NCI-H2227 (cell line): ENCODE measurements at regions not wholly inside any gene's neighbourhood (a gene's known extent, or its start where the extent isn't known, plus 50 kb on each side); places are given as distances from the start of the nearest gene placed in this dataset.
"Not testable (repeated sequence)": the region's sequence is repeated elsewhere in the genome, so short reads cannot be mapped to it uniquely, and the experiment has no call there.

ENCODE experiments used
- DNase-seq: peaks from one replicate; lab custom pipeline; 2025; ENCODE audit not compliant: unreplicated experiment; lab: John Stamatoyannopoulos, UW

DNA sequence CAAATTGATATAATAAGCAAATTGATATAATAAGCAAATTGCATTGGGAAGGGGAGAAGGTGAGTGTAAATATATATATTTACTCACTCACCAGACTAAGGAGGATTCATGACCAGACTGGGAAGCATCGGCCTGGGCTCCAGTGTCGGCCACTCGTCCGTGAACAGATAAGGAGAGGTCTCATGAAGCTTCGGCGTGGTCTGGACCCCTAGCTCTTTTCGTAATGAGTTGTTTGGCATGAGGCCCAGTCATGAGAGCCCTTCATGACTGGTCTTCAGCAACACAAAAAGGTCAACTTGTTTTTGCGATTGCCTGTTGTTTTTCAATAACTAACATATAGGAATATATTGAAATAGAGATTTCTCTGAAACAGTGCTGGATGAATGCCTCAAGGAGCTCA, 222.9 kb upstream of the KCNK2 start:
- peak; percentile 4 for DNase-seq

DNA sequence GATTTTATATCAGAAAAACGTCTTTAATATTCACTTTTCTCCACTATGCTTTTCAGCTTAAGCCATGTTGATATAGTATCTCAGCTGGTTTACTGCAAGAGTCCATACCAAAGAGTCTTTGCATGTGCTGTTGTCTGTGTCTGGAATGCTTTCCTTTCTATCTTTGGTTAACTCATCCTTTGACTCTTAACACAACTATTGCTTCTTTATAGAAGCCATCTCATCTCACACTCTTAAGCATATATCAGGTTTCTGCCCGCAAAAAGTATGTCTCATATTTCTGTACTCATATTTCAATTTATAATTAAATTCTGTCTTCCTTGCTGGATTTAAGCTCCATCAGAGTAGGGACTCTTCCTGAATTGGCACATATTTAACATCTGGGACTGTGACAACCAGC, 220.9 kb upstream of the KCNK2 start:
- DNase-seq: no peak

DNA sequence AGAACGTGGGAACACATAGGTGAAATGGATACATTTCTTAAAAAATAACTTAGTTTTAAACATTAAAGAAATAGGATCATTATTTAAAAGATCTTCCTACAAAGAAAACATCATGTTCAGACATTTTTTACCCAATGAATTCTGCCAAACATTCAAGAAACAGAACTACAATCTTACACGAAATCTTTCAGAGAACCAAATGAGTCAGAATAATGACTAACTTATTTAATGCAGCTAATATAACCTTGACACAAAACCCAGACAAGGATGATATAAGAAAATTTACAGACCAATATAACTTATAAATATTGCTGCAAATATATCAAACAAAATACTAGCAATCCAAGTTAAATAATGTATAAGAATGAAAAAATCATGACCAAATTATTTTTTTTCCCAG, 220.1 kb upstream of the KCNK2 start:
- no peak for DNase-seq

DNA sequence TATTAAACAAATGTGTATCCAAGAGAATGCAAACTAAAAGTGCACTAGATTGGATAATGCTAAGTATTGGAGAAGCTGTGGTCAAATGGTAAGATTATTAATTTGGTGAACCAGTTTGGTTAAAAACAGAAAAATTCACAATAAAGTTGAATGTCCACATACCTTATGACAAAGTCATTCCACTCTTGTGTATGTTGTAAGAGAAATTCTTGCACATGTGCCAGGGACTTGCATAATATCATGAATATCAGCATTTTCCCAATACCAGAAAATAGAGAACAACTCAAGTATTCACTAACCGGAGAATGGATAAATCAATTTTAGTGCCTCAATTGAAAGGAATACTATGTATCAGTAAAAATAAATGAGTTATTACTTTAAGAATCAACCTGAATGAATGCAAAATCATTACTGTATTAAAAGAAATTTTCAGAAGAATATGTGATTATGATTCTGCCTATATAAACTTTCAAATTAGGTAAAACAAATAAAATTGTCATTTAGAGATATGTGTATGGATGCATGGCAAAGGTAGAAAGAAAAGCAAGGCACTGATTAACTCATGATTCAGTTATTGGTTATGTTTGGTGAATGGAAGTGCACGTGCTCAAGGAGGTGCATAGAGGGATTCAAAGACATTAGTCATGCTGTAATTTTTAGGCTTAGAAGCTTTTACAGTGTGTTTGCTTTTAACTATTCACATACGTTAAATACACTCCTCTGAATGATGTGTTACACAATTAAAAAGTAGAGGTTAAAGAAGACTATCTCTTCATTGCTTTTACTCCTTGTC, 217.4 kb upstream of the KCNK2 start:
- DNase-seq: no peak

DNA sequence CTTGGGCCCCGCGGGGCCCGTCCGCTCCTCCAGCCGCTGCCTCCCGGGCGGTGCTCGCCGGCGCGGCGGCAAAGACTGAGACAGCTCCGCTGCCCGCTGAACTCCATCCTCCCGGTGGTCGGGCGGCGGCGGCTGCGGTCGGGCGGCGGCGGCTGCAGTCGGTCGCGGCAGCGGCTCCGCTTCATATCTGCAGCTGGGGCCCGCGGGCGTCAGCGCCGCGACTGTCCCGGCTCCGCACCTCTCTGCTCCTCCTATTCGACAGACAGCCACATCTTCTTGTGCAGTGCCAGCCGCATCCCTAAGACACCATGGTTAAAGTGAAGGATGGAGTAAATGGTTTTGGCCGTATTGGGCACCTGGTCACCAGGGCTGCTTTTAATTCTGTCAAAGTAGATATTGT, 212.1 kb upstream of the KCNK2 start:
- not testable (repeated sequence) for DNase-seq

DNA sequence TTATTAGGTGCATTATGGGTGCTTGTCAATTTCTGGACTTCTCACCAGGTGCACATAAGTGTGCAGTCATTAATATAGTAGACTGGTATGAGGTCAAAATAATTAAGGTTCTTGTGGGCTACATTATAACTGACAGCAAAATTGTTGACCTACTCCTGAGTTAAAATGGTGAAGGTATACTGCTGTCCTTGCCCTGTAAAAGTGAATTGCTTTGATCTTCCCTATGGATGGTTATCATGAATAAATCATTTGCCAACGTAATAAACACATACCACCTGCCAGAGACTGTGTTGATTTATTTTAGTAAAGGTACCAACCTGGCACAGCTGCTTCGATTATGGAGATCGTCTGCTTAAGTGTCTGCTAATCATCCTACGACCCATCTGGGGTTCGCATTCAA, 201.6 kb upstream of the KCNK2 start:
- DNase-seq: no peak

DNA sequence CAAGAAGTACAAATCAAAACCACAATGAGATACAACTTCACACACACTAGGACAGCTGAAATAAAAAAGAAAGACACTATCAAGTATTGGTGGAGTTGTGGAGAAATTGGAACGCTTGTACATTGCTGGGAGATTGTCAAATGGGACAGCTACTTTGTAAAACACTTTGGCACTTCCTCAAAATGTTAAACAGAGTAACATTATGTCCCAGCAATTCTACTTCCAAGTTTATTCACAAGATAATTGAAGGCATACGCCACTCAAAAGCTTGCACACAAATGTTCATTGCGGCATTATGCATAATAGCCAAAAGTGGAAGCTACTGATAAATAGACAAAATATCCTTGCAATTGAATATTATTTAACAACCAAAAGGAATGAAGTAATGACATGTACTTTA, 199.9 kb upstream of the KCNK2 start:
- no peak for DNase-seq

DNA sequence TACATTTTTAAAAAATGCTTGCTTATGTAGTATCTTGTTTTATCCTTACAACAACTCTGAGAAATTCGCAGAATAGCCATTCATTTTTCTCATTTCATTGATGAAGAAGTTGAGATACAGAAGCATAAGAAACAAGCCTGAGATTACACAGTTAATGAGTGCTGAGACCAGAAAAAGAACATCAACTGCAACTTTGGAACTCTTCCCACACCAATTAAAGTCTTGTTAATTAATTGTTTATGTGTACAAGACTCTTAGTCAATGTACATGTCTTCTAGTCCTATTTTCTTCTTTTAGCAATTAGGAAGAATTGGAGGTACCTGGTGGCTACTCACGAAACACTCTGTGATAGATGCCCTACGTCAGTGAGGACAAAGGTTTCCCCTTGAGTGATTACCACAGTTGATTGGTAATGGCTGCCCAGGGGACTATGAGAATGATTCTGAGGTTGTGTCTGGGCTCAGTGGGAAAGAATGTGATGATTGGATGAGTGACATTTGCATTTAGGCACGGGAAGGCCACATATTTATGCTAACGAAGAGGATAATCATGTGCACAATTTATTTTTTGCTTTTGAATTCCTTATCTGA, 187.4 kb upstream of the KCNK2 start:
- DNase-seq: no peak

DNA sequence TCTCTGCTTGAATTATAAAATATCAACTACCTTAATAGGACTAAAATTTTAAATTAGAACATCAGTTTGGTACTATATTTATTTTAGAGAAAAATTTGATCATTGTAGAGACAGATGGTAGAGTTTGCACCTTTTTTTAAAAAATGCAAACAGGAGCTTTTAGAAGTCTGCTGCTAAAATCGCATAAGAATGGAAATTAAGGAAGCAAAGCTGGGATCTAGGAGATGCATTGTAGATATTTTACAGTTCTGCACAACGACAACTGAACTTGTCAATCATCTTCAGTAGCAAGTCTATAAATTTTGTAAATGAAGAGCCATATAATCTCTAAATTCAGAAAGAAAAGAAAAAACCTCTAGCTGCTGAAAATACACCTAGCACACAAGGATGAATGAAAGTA, 185.6 kb upstream of the KCNK2 start:
- DNase-seq: no peak

DNA sequence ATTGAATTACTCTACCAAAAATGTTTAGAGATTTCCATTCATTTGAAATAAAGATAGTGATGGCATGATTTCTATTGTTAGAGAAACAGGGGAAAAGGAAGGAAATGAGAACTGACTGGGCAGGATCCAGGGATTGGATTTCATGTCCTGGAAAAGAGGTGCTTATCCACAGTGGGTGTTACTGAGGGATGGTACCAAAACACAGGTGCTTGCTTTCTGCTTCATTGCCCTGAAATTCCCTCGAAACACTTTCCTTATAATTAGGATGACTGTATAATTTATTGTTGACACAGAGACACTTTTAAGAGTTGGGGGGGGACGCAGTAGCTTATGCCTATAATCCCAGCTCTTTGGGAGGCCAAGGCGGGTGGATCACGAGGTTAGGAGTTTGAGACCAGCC, 185.0 kb upstream of the KCNK2 start:
- DNase-seq: no peak

DNA sequence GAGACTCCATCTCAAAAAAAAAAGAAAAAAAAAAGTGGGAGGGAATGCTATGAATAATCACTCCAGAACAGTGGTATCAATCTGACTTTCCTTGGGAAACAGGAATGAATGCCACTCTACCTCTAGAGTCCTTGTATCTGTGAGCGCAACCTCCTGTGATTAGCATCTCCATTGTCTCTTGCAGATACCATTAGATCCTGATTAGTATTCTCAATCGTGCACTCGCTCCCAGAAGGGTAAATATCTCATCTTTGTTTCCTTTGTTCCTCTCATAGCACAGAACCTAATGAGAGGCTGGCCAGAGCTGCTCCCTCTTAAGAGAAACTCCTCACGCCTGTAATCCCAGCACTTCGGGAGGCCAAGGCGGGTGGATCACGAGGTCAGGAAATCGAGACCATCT, 184.4 kb upstream of the KCNK2 start:
- no peak for DNase-seq

DNA sequence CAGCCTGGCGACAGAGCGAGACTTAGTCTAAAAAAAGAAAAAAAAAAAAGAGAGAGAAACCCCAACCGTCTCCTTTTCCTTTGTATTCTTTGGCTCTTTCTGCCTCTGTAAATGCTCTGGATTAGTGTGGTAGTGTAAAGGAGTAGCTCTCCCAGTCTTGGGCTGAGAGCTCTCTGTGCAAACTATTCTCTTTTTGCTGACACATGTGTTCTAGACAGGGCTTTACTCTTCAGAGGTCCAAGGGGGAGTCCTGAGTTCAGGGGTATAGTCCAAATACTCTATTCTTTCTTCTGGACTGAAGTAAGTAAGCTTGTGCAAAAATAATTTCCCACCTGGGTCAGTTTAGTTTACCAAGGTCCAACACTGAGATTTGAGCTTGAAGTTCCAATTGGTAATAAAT, 183.8 kb upstream of the KCNK2 start:
- DNase-seq: no peak

DNA sequence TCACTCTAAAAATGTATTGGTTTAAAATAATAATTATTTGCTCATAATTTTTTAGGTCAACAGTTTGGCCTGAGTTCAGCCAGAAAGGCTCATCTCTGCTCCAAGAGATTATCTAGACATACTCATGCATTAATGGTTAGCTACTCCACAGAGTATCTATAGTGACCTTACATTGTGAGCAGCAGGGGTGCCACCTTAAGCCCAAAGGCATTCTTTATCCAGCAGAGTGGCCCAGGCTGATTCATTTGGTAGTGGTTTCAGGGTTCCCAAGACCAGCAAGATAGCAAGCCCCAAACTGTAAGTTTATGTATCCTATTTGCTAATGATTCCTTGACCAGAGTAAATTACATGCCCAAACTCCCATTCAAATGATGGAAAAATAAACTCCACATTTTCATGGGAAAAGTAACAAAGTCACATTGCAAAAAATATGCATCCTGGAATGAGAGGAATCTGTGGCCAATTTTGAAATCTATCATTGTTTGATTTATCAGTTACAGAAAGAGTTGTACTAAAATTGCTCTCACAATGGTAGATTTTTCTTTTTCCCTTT, 182.6 kb upstream of the KCNK2 start:
- DNase-seq: no peak

DNA sequence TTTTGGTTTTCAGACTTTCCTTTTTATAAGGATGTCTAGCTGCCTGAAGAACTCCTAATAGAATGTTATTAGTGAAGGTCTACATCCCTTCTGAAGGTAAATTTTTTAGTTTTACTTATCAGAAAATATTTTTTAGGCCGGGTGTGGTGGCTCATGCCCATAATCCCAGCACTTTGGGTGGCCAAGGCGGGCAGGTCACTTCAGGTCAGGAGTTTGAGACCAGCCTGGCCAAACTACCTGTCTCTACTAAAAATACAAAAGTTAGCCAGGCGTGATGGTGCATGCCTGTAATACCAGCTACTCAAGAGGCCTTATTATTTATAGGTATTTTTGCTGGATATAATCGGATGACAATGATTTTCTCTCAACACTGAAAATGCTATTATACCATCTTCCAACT, 181.9 kb upstream of the KCNK2 start:
- no peak for DNase-seq

DNA sequence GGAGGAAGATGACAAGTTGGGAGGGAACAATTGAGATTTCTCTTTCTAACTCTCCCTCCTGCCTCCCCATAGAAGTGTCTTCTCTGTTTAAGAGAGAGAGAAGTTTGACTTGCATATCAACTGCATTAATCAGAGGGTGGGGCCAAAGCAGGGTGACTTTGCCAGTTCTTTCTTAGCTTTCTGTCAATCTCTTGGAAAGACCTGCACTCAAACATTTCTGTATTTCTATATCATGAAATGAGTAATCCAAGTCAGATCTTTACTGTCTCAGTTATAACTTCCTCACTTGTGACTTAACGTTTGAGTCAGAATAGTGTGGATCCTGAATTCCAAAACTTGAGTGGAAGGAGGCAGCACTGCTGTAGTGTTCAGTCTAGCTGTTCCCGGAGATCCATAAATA, 180.8 kb upstream of the KCNK2 start:
- no peak for DNase-seq

DNA sequence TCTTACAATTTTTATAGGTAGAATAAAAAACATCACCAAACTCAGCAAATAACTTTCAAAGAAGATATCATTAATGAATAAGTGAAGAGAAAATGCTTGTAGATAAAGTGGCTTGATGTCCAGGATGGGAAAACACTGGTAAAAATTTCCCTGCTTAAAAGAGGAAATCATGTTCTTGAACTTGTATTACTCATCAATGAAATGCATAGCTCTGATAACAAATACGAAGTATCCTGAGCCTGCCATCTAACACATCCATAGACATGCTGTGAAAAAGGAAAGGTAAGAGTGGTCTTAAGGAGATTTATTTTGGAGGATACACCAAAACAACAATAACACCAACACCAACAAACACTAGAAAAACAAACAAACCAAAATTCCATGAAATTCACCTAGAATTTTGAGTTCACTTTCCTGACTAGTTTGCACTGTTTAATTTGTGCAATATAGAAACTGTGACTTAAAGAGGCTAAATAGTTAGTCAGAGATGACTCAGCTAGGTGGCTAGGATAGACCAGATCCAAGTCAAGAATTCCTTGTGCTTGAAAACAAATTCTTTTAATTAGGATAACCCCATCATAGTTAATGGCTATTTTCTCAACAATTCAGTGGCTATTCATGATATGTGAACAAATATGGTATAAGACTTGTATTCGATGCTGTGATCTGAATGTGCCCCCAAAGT, 179.8 kb upstream of the KCNK2 start:
- DNase-seq: no peak

DNA sequence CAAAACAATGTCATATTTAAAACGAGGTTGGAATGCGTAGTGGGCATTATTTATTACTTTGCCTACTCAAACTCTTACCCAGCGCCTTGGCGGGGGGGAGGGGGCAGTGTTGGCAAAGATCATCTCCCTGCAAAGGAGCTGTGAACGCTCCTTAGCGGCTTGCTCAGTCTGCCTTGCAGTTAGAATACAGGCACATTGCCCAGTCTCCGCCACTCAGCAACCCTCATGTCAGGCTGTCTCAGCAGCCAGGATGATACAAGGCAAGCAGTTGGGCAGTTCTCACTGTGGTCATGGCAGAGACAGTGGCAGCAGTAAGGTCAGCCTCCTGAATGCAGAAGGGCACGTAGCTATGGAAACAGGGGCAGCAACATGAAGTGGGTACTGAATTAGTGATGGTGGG, 170.4 kb upstream of the KCNK2 start:
- peak; percentile 44 for DNase-seq

DNA sequence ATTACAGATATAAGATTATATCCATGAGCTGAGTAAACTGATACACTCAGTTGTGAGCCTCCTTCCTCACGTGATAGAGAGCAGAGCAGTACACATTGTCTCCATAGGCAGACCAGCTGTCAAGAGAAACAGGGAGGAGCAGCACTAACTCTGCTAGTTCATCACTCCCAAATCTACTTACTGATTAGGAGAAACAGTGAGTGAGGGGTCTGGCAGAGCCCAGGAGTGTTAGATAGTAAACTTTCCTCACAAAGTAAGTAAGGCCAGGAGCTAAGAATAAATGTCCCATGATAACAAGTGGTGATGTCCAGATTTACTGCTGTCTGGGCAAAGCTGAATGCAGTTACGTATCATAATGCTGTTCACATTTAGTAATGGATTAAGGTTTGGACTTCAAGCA, 168.6 kb upstream of the KCNK2 start:
- DNase-seq: no peak

DNA sequence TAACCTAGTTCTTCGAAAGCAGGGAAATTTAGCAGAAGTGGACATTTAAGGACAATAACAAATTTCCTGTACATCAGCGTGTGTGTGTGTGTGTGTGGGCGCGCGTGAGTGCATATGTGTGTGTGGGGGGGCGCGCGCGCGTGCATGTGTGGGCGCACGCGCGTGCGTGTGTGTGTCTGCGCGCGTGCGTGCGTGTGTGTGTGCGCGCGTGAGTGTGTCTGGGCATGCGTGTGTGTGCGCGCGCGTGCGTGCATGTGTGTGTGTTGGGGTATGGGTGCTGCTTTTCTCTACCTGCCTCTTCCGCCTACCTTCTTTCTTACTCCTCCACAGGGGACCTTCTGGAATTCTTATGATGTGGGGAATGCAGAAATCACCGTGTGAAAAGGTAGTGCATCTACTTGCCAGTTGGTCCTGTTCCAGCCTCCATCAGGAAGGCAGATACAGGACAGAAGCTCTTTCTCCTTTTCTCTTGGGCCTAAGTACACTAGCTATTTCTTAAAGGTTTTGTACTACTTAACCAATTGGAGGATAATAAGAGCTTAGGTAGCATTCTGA, 165.4 kb upstream of the KCNK2 start:
- no peak for DNase-seq

DNA sequence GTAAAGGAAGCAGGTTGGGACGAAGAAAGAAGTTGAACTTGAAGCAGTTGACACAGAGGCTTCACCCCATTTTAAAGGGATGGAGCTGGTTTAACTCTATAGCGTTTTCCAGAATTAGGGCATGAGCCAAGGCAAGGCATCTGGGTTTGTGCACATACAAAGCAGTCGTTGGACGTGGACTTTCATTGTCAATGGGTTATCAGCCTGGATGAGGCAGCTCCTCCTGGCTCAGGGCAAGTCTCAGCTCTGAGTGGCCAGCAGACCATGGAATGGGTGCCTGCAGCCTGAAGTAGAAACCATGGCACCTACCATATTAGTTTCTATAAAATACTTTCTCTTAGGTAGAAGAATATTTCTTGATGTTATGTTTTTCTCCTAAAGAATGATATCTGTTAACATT, 163.8 kb upstream of the KCNK2 start:
- DNase-seq: no peak

DNA sequence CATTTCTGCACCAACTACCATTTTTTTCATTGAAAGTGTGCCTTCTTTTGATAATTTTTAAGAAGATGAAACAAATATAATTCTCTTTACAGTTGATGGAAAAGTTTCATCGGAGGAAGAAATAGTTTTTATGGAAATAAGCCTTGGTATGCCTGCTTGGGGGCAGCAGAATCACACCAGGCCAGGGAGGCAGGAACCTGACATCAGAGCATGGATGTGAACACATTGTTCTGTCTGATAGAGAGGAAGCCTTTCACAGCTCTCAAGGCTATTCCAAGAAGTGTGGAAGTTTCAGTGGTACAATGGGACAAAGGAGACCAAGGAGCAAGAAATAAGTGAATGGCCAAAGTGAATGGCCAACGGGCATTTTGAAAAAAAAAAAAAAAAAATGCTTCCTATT, 162.2 kb upstream of the KCNK2 start:
- DNase-seq: no peak
